CD4-positive, alpha-beta T cell (primary cell): ENCODE measurements at regions not wholly inside any gene's neighbourhood (a gene's known extent, or its start where the extent isn't known, plus 50 kb on each side); places are given as distances from the start of the nearest gene placed in this dataset.
"Not testable (repeated sequence)": the region's sequence is repeated elsewhere in the genome, so short reads cannot be mapped to it uniquely, and the experiment has no call there.

Experiments used
- ATAC-seq: fragments of 200-7000 bp; cut with Tn5 transposase; one replicate; pipeline ENCODE4 v1.10.0; 2022; ENCODE audit warnings: mild to moderate bottlenecking; ENCODE audit not compliant: poor library complexity
- CTCF ChIA-PET: fragments of 350-600 bp; sonication (Branson Sonifier 250); formaldehyde crosslinking; loops from one replicate; lab custom pipeline; 2021; ENCODE audit warnings: antibody characterized with exemption, inconsistent platforms; lab: Charles Lee
- POLR2A ChIA-PET: fragments of 350-600 bp; sonication (Branson Sonifier 250); formaldehyde crosslinking; loops from one replicate; lab custom pipeline; 2021; ENCODE audit warnings: antibody characterized with exemption, inconsistent platforms; lab: Charles Lee
- DNase-seq, 14 experiments: peaks; one replicate each; pipeline ENCODE4 v3.0.0-alpha.2; 2013 to 2020; ENCODE audit warnings: mixed read lengths in 2 of 14
- H3K27ac ChIP-seq, 2 donors: one replicate each; pipeline versions ENCODE4 v1.5.1 to v1.7.0; 2013; ENCODE audit warnings: low read length in 2 of 2, low read depth in 1 of 2, mild to moderate bottlenecking in 1 of 2
- H3K27me3 ChIP-seq, 2 experiments: 1 replicate in 1 of 2; 2 replicates in 1 of 2; pipeline versions ENCODE4 v1.6.1 to v1.7.0; 2013; ENCODE audit warnings: low read length in 2 of 2, control low read depth in 1 of 2, mild to moderate bottlenecking in 1 of 2, moderate library complexity in 1 of 2; ENCODE audit not compliant: insufficient read depth in 2 of 2, control insufficient read depth in 1 of 2
- H3K36me3 ChIP-seq: one replicate; pipeline ENCODE4 v1.6.1; 2013; ENCODE audit warnings: low read length, control low read depth; ENCODE audit not compliant: insufficient read depth
- H3K4me1 ChIP-seq: one replicate; pipeline ENCODE4 v1.6.1; 2013; ENCODE audit warnings: low read length, control low read depth; ENCODE audit not compliant: insufficient read depth
- H3K4me3 ChIP-seq: one replicate; pipeline ENCODE4 v1.5.1; 2013; ENCODE audit warnings: mild to moderate bottlenecking, low read length, moderate library complexity
- H3K9me3 ChIP-seq, 2 experiments: 1 replicate in 1 of 2; 2 replicates in 1 of 2; pipeline versions ENCODE4 v1.6.1 to v1.7.0; 2013; ENCODE audit warnings: low read length in 2 of 2, mild to moderate bottlenecking in 2 of 2, control low read depth in 1 of 2, moderate library complexity in 1 of 2; ENCODE audit not compliant: control insufficient read depth in 1 of 2, insufficient read depth in 1 of 2
- H3K27ac Mint-ChIP-seq: one replicate; pipeline ENCODE4 v1.8.0; 2020; ENCODE audit warnings: mixed read lengths
- H3K27me3 Mint-ChIP-seq: one replicate; pipeline ENCODE4 v1.8.0; 2021; ENCODE audit warnings: mixed read lengths
- H3K36me3 Mint-ChIP-seq: one replicate; pipeline ENCODE4 v1.8.0; 2021; ENCODE audit warnings: low read depth, mixed read lengths
- H3K4me1 Mint-ChIP-seq: one replicate; pipeline ENCODE4 v1.8.0; 2021; ENCODE audit warnings: low read depth, mixed read lengths
- H3K4me3 Mint-ChIP-seq: one replicate; pipeline ENCODE4 v1.8.0; 2020; ENCODE audit warnings: mild to moderate bottlenecking, mixed read lengths
- H3K9me3 Mint-ChIP-seq: one replicate; pipeline ENCODE4 v1.8.0; 2020; ENCODE audit warnings: mixed read lengths
- intact Hi-C, 2 experiments: fragments of 100-400 bp; cut with DNase I in 1 of 2; cut with micrococcal nuclease in 1 of 2; formaldehyde crosslinking; loops; one replicate each; pipeline versions ENCODE4 v1.15.1 to v1.9.0; 2023 to 2025; cut with DNase I, micrococcal nuclease

DNA sequence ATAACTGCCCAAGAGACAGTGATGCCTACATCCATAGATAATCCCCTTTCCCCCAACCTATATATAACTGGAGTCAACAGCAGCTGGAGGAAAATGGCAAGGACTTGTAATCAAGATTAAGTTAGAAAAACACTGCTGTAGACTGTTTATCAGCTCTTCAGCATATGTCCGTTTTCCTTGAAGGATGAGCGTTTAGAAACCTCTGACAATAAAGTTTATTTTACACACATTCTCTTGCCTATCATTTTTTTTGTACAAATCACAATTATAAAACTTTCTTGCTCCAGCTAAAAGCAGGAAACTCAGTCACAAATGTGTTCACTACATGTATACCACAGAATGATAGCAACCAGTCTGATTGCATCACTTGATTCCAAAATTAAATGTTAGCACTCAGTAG, 50.8 kb downstream of the PPIAL4G start:
- H3K4me3 Mint-ChIP-seq, H3K27me3 Mint-ChIP-seq, DNase-seq, ATAC-seq, CTCF ChIA-PET, H3K9me3 ChIP-seq, H3K27me3 ChIP-seq, H3K4me3 ChIP-seq, H3K27ac ChIP-seq, H3K9me3 Mint-ChIP-seq: not testable (repeated sequence)
- Histone ChIP-seq H3K36me3 (peaks cover 35% of the 10 kb centered on the region), H3K4me1 (peaks cover 11% of the 10 kb centered on the region)
- peaks cover 87% of the 10 kb centered on the region for H3K36me3 Mint-ChIP-seq
- H3K27ac Mint-ChIP-seq: peak overlapping the region; percentile 78
- intact Hi-C loops: loop anchor here in 1 of 2 experiments (5.0 kb wide), 1 partner anchor 60 kb away; no protein-coding TSS in a partner anchor
- peaks cover 75% of the 10 kb centered on the region for H3K4me1 Mint-ChIP-seq
- POLR2A ChIA-PET: interaction anchor here (0.7 to 0.8 kb wide), 2 partner anchors 59 to 91 kb away, joined by 3 to 4 read pairs; no protein-coding TSS in a partner anchor

DNA sequence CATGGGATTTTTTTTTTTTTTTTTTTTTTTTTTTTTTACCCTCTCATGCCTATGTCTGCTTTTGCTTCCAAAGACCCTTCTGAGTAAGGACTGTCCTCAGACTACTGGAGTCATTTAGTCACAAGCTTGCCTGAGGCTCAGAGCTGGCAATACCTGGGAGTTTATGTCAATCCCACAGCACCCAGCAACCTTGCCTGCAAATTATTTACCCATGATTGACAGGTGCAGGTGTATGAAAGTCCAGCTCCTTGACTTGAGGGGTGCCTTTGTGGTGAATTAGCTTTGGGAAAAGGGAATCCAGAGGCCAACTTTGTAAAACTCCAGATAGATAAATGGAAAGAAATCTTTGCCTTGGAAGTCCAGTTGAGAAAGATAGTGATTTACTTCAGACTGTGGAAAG, 53.2 kb downstream of the PPIAL4G start:
- H3K27me3 Mint-ChIP-seq, H3K4me3 Mint-ChIP-seq, DNase-seq, H3K4me3 ChIP-seq, H3K9me3 Mint-ChIP-seq, CTCF ChIA-PET, H3K27me3 ChIP-seq, H3K9me3 ChIP-seq, ATAC-seq: not testable (repeated sequence)
- POLR2A ChIA-PET: interaction anchor here (1.2 to 1.6 kb wide), 2 partner anchors 28 to 58 kb away, joined by 3 to 4 read pairs; no protein-coding TSS in a partner anchor
- peak overlapping the region in 1 of 2 donors; percentile 2 for H3K27ac ChIP-seq
- Mint-ChIP-seq H3K27ac (peak overlapping the region; percentile 78), H3K36me3 (peaks cover 93% of the 10 kb centered on the region), H3K4me1 (peaks cover 73% of the 10 kb centered on the region)
- peaks cover 50% of the 10 kb centered on the region for H3K36me3 ChIP-seq
- intact Hi-C loops: loop anchor here (2.0 to 5.0 kb wide), 2 partner anchors 57 to 58 kb away; no protein-coding TSS in a partner anchor
- H3K4me1 ChIP-seq: peaks cover 14% of the 10 kb centered on the region

DNA sequence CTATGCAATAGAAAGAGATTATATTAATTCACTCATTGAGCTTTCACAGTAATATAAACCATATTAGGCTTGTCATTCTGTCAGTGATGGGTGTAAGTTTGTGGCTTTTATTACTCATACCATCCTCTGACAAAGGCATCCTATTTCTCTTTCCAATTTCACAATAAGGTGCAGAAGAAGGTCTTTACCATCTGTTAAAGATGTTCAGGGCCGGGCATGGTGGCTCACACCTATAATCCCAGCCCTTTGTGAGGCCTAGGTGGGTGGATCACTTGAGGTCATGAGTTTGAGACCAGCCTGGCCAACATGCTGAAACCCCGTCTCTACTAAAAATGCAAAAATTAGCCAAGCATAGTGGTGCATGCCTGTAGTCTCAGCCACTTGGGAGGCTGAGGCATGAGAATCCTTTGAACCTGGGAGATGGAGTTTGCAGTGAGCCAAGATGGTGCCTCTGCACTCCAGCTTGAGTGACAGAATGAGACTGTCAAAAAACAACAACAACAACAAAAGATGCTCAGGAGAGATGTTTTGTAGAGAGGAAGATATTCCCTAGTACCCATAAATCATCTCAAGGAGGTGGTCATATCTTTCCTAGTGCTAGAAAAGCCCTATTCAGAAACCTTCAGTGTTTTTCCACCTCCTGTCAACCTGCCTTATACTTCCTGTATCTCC, 56.0 kb downstream of the PPIAL4G start:
- DNase-seq, ATAC-seq: not testable (repeated sequence)

DNA sequence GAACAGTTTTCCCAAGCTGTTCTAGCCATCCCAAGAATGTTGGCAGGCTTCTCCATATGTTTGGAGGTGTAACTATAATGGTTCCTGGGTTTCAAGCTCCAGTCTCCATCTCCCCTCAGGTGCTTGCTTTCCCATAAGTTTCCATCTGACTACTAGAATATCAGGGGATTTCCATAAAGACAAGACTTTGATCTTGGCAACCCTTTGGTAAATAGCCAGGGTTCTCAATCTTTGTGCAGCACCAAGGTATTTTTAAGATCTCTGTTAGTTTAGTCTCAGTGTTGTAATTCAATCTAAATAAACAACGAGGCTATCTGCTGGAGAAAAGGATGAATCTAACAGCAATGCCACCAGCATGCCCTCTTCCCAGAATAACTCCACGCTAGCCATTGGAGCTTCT, 56.7 kb downstream of the PPIAL4G start:
- POLR2A ChIA-PET: interaction anchor here (1.1 kb wide), 1 partner anchor 38 kb away, joined by 4 read pairs; no protein-coding TSS in a partner anchor

More for the DNA sequence above, 56.0 kb downstream of the PPIAL4G start:
- H3K9me3 Mint-ChIP-seq, H3K27ac ChIP-seq, CTCF ChIA-PET, H3K4me3 Mint-ChIP-seq, H3K27me3 Mint-ChIP-seq, POLR2A ChIA-PET, H3K4me3 ChIP-seq, H3K9me3 ChIP-seq, H3K27me3 ChIP-seq, intact Hi-C loops: not testable (repeated sequence)
- Mint-ChIP-seq H3K4me1 (peaks cover 75% of the 10 kb centered on the region), H3K27ac (peak overlapping the region; percentile 27), H3K36me3 (peaks cover 88% of the 10 kb centered on the region)
- peaks cover 19% of the 10 kb centered on the region for H3K4me1 ChIP-seq
- peaks cover 41% of the 10 kb centered on the region for H3K36me3 ChIP-seq

DNA sequence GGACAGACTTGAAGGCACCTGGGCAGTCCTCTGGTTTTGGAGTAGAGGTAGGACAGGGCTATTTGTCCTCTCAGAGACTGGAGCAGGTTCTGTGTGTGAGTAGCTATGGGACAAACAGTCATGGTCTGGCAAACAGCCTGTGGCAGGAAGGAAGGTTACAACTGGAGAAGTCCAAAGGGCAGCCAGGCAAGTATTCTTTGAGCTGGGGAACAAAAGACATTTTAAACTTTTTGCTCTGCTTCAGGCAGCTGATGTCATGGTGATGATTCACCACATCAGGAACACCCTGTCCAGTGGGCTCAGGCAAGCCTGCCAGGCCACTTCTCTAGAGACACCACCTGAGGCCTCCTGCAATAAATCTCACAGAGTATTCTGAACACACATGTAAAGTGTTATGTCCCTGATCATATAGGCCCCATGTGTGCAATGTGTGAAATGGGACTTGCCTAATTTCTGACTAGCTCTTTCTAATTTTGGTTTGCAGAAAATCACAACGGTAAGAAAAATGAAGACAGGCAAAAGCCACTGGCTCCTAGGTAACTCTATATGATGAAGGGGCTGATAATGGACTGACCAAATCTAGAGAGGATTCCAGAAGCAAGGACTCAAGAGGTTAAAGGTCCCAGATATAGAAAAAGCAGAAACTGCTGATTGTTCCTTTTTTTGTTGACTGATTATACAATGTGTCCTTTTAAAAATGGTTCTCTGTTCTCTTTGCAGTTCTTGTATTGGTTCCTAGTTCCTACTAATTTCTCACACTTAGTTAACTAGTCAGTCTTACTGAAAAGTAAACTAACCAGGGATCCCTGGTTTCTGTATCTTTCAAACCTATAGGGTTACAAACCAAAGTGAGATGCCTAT, 58.7 kb downstream of the PPIAL4G start:
- intact Hi-C loops, CTCF ChIA-PET, ATAC-seq, H3K4me3 Mint-ChIP-seq, H3K4me3 ChIP-seq, H3K27me3 Mint-ChIP-seq, H3K9me3 ChIP-seq, H3K9me3 Mint-ChIP-seq, H3K27me3 ChIP-seq, H3K27ac ChIP-seq, POLR2A ChIA-PET: not testable (repeated sequence)
- Histone ChIP-seq H3K36me3 (peaks cover 32% of the 10 kb centered on the region), H3K4me1 (peaks cover 10% of the 10 kb centered on the region)
- peaks cover 54% of the 10 kb centered on the region for H3K4me1 Mint-ChIP-seq
- peak overlapping the region; percentile 64 for H3K27ac Mint-ChIP-seq
- H3K36me3 Mint-ChIP-seq: peaks cover 63% of the 10 kb centered on the region
- DNase-seq: peak in 2 of 14 experiments; percentile 32 to 58

More for the DNA sequence above, 56.7 kb downstream of the PPIAL4G start:
- Mint-ChIP-seq H3K27ac (peak overlapping the region; percentile 27), H3K4me1 (peaks cover 68% of the 10 kb centered on the region), H3K36me3 (peaks cover 81% of the 10 kb centered on the region)
- ATAC-seq, H3K27ac ChIP-seq, H3K27me3 ChIP-seq, H3K9me3 Mint-ChIP-seq, H3K4me3 ChIP-seq, H3K4me3 Mint-ChIP-seq, H3K9me3 ChIP-seq, H3K27me3 Mint-ChIP-seq, CTCF ChIA-PET, DNase-seq, intact Hi-C loops: not testable (repeated sequence)
- Histone ChIP-seq H3K36me3 (peaks cover 41% of the 10 kb centered on the region), H3K4me1 (peaks cover 15% of the 10 kb centered on the region)

DNA sequence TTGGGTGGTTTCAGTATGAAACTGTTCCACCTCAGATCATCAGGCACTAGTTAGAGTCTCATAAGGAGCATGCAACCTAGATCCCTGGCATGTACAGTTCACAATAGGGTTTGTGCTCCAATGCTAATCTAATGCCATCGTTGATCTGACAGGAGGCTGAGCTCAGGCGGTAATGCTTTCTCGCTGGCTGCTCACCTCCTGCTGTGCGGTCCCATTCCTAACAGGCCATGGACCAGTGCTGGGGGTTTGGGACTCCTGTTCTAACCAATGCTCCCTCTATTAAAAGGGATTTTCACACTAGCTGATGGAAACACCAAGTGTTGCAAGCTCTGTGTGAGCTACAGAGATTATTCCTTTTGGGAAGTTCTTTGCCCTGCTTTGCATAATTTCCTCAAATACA, 60.2 kb downstream of the PPIAL4G start:
- H3K4me3 ChIP-seq, intact Hi-C loops, POLR2A ChIA-PET, H3K4me3 Mint-ChIP-seq, H3K27me3 Mint-ChIP-seq, H3K9me3 Mint-ChIP-seq, CTCF ChIA-PET, H3K27ac ChIP-seq, H3K9me3 ChIP-seq, H3K27me3 ChIP-seq, ATAC-seq, DNase-seq: not testable (repeated sequence)
- H3K4me1 ChIP-seq: peaks cover 10% of the 10 kb centered on the region
- peaks cover 49% of the 10 kb centered on the region for H3K36me3 Mint-ChIP-seq
- peaks cover 40% of the 10 kb centered on the region for H3K4me1 Mint-ChIP-seq
- peak overlapping the region; percentile 64 for H3K27ac Mint-ChIP-seq
- H3K36me3 ChIP-seq: peaks cover 29% of the 10 kb centered on the region
